GM23338 (cell line): ENCODE measurements at regions not wholly inside any gene's neighbourhood (a gene's known extent, or its start where the extent isn't known, plus 50 kb on each side); places are given as distances from the start of the nearest gene placed in this dataset.

Experiments
- ATAC-seq: fragments of 200-7000 bp; cut with Tn5 transposase; 3 replicates; pipeline ENCODE4 v1.9.1; 2020
- DNase-seq: peaks from one replicate; pipeline ENCODE4 v3.0.0-alpha.2; 2015; ENCODE audit warnings: low spot score
- H2AFZ ChIP-seq: fragments of 200-600 bp; sonication (generic); 2 replicates; pipeline ENCODE4 v1.8.0; 2016; ENCODE audit warnings: antibody characterized with exemption, mild to moderate bottlenecking, moderate library complexity
- H3F3A ChIP-seq: fragments of 200-600 bp; sonication (generic); replicated peaks from 2 replicates; pipeline ENCODE4 v1.8.0; 2017; ENCODE audit warnings: antibody characterized with exemption, mixed run types, low read depth
- H3K27ac ChIP-seq: fragments of 200-600 bp; sonication (generic); 2 replicates; pipeline ENCODE4 v1.6.1; 2016; ENCODE audit warnings: low read depth
- H3K27me3 ChIP-seq: fragments of 200-600 bp; sonication (generic); 2 replicates; pipeline ENCODE4 v1.8.0; 2016; ENCODE audit warnings: mild to moderate bottlenecking, mixed run types, moderate library complexity; ENCODE audit not compliant: insufficient read depth
- H3K36me3 ChIP-seq: fragments of 200-600 bp; sonication (generic); 2 replicates; pipeline ENCODE4 v1.8.0; 2016; ENCODE audit warnings: mild to moderate bottlenecking; ENCODE audit not compliant: insufficient read depth
- H3K4me1 ChIP-seq: fragments of 200-600 bp; sonication (generic); 2 replicates; pipeline ENCODE4 v1.8.0; 2016; ENCODE audit warnings: mild to moderate bottlenecking, moderate library complexity; ENCODE audit not compliant: insufficient read depth
- H3K4me2 ChIP-seq: fragments of 200-600 bp; sonication (generic); 2 replicates; pipeline ENCODE4 v1.7.1; 2017; ENCODE audit warnings: mixed run types
- H3K4me3 ChIP-seq: fragments of 200-600 bp; sonication (generic); 2 replicates; pipeline ENCODE4 v1.6.1; 2016; ENCODE audit warnings: mixed run types
- H3K79me2 ChIP-seq: fragments of 200-600 bp; sonication (generic); replicated peaks from 2 replicates; pipeline ENCODE4 v1.8.0; 2017; ENCODE audit warnings: mild to moderate bottlenecking; ENCODE audit not compliant: insufficient read depth
- H3K9me2 ChIP-seq: fragments of 200-600 bp; sonication (generic); 2 replicates; pipeline ENCODE4 v1.8.0; 2017; ENCODE audit not compliant: insufficient read depth
- H4K20me1 ChIP-seq: fragments of 200-600 bp; sonication (generic); replicated peaks from 2 replicates; pipeline ENCODE4 v1.8.0; 2017; ENCODE audit warnings: mild to moderate bottlenecking; ENCODE audit not compliant: insufficient read depth
- H3K27ac Mint-ChIP-seq: 2 replicates; pipeline ENCODE4 v1.8.0; 2020; ENCODE audit warnings: inconsistent platforms, mild to moderate bottlenecking, moderate library complexity, mixed read lengths
- H3K27me3 Mint-ChIP-seq: 3 replicates; pipeline ENCODE4 v1.8.0; 2022; ENCODE audit warnings: low read depth, mild to moderate bottlenecking, moderate library complexity, mixed read lengths, inconsistent platforms; ENCODE audit not compliant: insufficient read depth, poor library complexity
- H3K36me3 Mint-ChIP-seq: 3 replicates; pipeline ENCODE4 v1.8.0; 2021; ENCODE audit warnings: low read depth, mild to moderate bottlenecking, inconsistent platforms, moderate library complexity, mixed read lengths
- H3K4me1 Mint-ChIP-seq: 3 replicates; pipeline ENCODE4 v1.8.0; 2020; ENCODE audit warnings: mild to moderate bottlenecking, inconsistent platforms, mixed read lengths
- H3K4me3 Mint-ChIP-seq: 3 replicates; pipeline ENCODE4 v1.8.0; 2021; ENCODE audit warnings: moderate library complexity, mild to moderate bottlenecking, inconsistent platforms, mixed read lengths
- H3K9me3 Mint-ChIP-seq: 3 replicates; pipeline ENCODE4 v1.8.0; 2020; ENCODE audit warnings: moderate library complexity, mild to moderate bottlenecking, inconsistent platforms, mixed read lengths
- CREB1 ChIP-seq: fragments of 250-450 bp; sonication (Bioruptor Pico); IDR thresholded peaks from 2 replicates; pipeline ENCODE4 v1.5.0; 2020; ENCODE audit warnings: low read depth, mild to moderate bottlenecking, moderate library complexity
- EZH2 ChIP-seq: fragments of 200-600 bp; sonication (generic); IDR thresholded peaks from one replicate; pipeline ENCODE4 v1.8.0; 2017; ENCODE audit warnings: antibody characterized with exemption, mild to moderate bottlenecking, low read depth; ENCODE audit not compliant: unreplicated experiment
- NANOG ChIP-seq: IDR thresholded peaks from 2 replicates; pipeline ENCODE4 v1.6.1; 2016; ENCODE audit warnings: antibody characterized with exemption, borderline replicate concordance
- POLR2AphosphoS5 ChIP-seq: IDR thresholded peaks from 2 replicates; pipeline ENCODE4 v1.6.1; 2016; ENCODE audit warnings: antibody characterized with exemption, low read depth
- STAT1 ChIP-seq: IDR thresholded peaks from one replicate; pipeline ENCODE4 v1.6.1; 2016; ENCODE audit warnings: antibody characterized with exemption; ENCODE audit not compliant: unreplicated experiment
- ZNF114 ChIP-seq: fragments of 250-450 bp; sonication (Bioruptor Pico); IDR thresholded peaks from 2 replicates; pipeline ENCODE4 v1.5.0; 2020; ENCODE audit warnings: mild to moderate bottlenecking, moderate library complexity
- TF ChIP-seq, protein P1 (sequence below): IDR thresholded peaks from 2 replicates; pipeline ENCODE4 v1.6.1; 2016; ENCODE audit warnings: antibody characterized with exemption
- TF ChIP-seq, protein P2 (sequence below): fragments of 250-450 bp; sonication (Bioruptor Pico); IDR thresholded peaks from 2 replicates; pipeline ENCODE4 v1.5.0; 2020; ENCODE audit warnings: mild to moderate bottlenecking, moderate library complexity
- TF ChIP-seq, protein P3 (sequence below), 2 experiments: fragments of 200-600 bp in 1 of 2; sonication (generic) in 1 of 2; conservative IDR thresholded peaks; 2 replicates each; pipeline versions ENCODE4 v1.5.1 to v1.6.1; 2016 to 2017; ENCODE audit warnings: antibody characterized with exemption in 2 of 2, low read depth in 2 of 2, mild to moderate bottlenecking in 2 of 2, moderate library complexity in 1 of 2
- TF ChIP-seq, protein P4 (sequence below): IDR thresholded peaks from one replicate; pipeline ENCODE4 v1.6.1; 2018; ENCODE audit warnings: antibody characterized with exemption; ENCODE audit not compliant: unreplicated experiment

DNA sequence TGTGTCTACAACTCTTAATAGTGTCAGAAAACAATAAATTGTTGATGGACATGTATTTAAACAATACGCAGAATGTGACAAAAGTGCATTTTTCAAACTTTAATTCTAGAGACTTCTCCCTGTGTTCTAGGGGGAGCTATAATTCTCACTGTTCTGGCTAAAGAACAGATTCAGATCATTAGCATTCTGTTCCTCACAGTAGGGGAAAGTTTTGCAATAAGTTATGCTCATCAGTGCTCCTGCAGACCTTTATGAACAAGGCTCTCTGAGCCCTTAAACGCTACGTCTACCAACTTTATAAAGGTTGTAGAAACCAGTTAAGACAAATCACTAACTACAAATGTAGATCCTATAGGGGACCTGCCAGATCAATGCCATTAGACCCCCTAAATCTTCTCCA is 444.2 kb downstream of the SQOR start (continued):
- TF ChIP-seq CREB1 (CRISPR knock-in tag) (no peak), STAT1 (no peak), EZH2 (no peak), NANOG (no peak)
- TF ChIP-seq, protein P1, sequence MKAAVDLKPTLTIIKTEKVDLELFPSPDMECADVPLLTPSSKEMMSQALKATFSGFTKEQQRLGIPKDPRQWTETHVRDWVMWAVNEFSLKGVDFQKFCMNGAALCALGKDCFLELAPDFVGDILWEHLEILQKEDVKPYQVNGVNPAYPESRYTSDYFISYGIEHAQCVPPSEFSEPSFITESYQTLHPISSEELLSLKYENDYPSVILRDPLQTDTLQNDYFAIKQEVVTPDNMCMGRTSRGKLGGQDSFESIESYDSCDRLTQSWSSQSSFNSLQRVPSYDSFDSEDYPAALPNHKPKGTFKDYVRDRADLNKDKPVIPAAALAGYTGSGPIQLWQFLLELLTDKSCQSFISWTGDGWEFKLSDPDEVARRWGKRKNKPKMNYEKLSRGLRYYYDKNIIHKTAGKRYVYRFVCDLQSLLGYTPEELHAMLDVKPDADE, result no peak

DNA sequence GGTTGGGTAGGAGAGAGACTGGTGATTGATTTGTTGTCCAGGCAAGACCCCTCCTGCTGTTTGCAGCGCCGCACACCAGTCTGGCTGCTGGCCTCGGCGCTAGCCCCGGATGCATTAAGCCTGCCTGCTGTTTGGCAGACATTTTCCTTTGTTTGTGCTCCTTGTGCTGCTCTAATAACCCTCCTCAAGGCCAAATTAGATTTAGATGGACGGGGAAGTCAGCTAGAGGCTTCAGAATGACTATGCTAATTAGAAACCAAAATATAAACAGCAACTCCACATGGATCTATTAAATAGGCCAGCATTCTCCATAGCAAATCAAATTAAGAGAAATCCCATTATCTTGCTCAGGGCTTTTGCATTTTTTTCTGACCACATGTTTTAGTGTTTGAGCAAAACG is 445.2 kb downstream of the SQOR start:
- peak; percentile 48 for ATAC-seq

More for the DNA sequence above, 445.2 kb downstream of the SQOR start:
- peaks cover 6% of the 10 kb centered on the region; the same call in 1 of the 2 replicates for H3K4me1 ChIP-seq
- no peaks in the 10 kb centered on the region for H3K79me2 ChIP-seq
- Mint-ChIP-seq H3K36me3 (no peaks in the 10 kb centered on the region; the same call in 2 of the 3 replicates), H3K4me1 (no peaks in the 10 kb centered on the region), H3K9me3 (peaks cover 82% of the 10 kb centered on the region), H3K27ac (no peak overlapping the region), H3K27me3 (peaks cover 4% of the 10 kb centered on the region), H3K4me3 (no peak overlapping the region)
- no peak overlapping the region for H3K4me3 ChIP-seq
- TF ChIP-seq ZNF114 (CRISPR knock-in tag) (no peak), POLR2AphosphoS5 (no peak), EZH2 (no peak), CREB1 (CRISPR knock-in tag) (no peak)
- TF ChIP-seq, protein P2, sequence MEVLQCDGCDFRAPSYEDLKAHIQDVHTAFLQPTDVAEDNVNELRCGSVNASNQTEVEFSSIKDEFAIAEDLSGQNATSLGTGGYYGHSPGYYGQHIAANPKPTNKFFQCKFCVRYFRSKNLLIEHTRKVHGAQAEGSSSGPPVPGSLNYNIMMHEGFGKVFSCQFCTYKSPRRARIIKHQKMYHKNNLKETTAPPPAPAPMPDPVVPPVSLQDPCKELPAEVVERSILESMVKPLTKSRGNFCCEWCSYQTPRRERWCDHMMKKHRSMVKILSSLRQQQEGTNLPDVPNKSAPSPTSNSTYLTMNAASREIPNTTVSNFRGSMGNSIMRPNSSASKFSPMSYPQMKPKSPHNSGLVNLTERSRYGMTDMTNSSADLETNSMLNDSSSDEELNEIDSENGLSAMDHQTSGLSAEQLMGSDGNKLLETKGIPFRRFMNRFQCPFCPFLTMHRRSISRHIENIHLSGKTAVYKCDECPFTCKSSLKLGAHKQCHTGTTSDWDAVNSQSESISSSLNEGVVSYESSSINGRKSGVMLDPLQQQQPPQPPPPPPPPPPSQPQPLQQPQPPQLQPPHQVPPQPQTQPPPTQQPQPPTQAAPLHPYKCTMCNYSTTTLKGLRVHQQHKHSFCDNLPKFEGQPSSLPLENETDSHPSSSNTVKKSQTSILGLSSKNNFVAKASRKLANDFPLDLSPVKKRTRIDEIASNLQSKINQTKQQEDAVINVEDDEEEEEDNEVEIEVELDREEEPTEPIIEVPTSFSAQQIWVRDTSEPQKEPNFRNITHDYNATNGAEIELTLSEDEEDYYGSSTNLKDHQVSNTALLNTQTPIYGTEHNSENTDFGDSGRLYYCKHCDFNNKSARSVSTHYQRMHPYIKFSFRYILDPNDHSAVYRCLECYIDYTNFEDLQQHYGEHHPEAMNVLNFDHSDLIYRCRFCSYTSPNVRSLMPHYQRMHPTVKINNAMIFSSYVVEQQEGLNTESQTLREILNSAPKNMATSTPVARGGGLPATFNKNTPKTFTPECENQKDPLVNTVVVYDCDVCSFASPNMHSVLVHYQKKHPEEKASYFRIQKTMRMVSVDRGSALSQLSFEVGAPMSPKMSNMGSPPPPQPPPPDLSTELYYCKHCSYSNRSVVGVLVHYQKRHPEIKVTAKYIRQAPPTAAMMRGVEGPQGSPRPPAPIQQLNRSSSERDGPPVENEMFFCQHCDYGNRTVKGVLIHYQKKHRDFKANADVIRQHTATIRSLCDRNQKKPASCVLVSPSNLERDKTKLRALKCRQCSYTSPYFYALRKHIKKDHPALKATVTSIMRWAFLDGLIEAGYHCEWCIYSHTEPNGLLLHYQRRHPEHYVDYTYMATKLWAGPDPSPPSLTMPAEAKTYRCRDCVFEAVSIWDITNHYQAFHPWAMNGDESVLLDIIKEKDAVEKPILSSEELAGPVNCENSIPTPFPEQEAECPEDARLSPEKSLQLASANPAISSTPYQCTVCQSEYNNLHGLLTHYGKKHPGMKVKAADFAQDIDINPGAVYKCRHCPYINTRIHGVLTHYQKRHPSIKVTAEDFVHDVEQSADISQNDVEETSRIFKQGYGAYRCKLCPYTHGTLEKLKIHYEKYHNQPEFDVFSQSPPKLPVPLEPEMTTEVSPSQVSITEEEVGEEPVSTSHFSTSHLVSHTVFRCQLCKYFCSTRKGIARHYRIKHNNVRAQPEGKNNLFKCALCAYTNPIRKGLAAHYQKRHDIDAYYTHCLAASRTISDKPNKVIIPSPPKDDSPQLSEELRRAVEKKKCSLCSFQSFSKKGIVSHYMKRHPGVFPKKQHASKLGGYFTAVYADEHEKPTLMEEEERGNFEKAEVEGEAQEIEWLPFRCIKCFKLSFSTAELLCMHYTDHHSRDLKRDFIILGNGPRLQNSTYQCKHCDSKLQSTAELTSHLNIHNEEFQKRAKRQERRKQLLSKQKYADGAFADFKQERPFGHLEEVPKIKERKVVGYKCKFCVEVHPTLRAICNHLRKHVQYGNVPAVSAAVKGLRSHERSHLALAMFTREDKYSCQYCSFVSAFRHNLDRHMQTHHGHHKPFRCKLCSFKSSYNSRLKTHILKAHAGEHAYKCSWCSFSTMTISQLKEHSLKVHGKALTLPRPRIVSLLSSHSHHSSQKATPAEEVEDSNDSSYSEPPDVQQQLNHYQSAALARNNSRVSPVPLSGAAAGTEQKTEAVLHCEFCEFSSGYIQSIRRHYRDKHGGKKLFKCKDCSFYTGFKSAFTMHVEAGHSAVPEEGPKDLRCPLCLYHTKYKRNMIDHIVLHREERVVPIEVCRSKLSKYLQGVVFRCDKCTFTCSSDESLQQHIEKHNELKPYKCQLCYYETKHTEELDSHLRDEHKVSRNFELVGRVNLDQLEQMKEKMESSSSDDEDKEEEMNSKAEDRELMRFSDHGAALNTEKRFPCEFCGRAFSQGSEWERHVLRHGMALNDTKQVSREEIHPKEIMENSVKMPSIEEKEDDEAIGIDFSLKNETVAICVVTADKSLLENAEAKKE (CRISPR knock-in tag), result no peak
- TF ChIP-seq, protein P3, sequence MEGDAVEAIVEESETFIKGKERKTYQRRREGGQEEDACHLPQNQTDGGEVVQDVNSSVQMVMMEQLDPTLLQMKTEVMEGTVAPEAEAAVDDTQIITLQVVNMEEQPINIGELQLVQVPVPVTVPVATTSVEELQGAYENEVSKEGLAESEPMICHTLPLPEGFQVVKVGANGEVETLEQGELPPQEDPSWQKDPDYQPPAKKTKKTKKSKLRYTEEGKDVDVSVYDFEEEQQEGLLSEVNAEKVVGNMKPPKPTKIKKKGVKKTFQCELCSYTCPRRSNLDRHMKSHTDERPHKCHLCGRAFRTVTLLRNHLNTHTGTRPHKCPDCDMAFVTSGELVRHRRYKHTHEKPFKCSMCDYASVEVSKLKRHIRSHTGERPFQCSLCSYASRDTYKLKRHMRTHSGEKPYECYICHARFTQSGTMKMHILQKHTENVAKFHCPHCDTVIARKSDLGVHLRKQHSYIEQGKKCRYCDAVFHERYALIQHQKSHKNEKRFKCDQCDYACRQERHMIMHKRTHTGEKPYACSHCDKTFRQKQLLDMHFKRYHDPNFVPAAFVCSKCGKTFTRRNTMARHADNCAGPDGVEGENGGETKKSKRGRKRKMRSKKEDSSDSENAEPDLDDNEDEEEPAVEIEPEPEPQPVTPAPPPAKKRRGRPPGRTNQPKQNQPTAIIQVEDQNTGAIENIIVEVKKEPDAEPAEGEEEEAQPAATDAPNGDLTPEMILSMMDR (conservative IDR thresholded peaks at IDR 0.05; ENCODE audit: low read depth in 2 of 2), result no peak
- TF ChIP-seq, protein P4, sequence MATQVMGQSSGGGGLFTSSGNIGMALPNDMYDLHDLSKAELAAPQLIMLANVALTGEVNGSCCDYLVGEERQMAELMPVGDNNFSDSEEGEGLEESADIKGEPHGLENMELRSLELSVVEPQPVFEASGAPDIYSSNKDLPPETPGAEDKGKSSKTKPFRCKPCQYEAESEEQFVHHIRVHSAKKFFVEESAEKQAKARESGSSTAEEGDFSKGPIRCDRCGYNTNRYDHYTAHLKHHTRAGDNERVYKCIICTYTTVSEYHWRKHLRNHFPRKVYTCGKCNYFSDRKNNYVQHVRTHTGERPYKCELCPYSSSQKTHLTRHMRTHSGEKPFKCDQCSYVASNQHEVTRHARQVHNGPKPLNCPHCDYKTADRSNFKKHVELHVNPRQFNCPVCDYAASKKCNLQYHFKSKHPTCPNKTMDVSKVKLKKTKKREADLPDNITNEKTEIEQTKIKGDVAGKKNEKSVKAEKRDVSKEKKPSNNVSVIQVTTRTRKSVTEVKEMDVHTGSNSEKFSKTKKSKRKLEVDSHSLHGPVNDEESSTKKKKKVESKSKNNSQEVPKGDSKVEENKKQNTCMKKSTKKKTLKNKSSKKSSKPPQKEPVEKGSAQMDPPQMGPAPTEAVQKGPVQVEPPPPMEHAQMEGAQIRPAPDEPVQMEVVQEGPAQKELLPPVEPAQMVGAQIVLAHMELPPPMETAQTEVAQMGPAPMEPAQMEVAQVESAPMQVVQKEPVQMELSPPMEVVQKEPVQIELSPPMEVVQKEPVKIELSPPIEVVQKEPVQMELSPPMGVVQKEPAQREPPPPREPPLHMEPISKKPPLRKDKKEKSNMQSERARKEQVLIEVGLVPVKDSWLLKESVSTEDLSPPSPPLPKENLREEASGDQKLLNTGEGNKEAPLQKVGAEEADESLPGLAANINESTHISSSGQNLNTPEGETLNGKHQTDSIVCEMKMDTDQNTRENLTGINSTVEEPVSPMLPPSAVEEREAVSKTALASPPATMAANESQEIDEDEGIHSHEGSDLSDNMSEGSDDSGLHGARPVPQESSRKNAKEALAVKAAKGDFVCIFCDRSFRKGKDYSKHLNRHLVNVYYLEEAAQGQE, result no peak
- H3K9me2 ChIP-seq, result no peaks in the 10 kb centered on the region
- H3K27me3 ChIP-seq, result no peaks in the 10 kb centered on the region
- peak; percentile 11 for DNase-seq
- H3K36me3 ChIP-seq, result no peaks in the 10 kb centered on the region
- H2AFZ ChIP-seq, result peak overlapping the region; percentile 60
- H3K4me2 ChIP-seq, result no peak overlapping the region
- H3F3A ChIP-seq, result no peaks in the 10 kb centered on the region
- H4K20me1 ChIP-seq, result no peaks in the 10 kb centered on the region
- H3K27ac ChIP-seq, result no peak overlapping the region
